ENCODE measurements at regions not wholly inside any gene's neighbourhood (a gene's known extent, or its start where the extent isn't known, plus 50 kb on each side); places are given as distances from the start of the nearest gene placed in this dataset.

DNA sequence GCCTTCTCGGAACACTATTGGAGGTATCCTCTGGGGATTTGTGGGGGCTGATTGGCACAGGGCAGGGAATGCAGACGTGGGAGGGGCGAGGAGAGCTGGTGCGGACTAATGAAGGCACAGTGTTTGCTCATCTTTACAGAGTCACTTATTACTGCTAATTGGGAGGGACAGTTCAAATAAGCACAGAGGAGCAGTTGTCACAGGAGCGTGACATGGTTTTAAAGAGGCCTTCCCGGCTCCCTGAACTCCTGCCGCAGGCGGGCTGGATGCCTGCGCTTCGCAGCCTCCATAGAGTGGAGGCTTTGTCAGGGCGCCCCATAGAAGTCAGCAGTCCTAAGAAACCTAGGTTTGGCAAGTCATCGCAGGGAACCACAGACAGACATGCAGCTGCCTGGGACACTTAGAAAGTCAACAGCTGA is 149.6 kb downstream of the LINC00237 start:
- TF ChIP-seq, protein P1, sequence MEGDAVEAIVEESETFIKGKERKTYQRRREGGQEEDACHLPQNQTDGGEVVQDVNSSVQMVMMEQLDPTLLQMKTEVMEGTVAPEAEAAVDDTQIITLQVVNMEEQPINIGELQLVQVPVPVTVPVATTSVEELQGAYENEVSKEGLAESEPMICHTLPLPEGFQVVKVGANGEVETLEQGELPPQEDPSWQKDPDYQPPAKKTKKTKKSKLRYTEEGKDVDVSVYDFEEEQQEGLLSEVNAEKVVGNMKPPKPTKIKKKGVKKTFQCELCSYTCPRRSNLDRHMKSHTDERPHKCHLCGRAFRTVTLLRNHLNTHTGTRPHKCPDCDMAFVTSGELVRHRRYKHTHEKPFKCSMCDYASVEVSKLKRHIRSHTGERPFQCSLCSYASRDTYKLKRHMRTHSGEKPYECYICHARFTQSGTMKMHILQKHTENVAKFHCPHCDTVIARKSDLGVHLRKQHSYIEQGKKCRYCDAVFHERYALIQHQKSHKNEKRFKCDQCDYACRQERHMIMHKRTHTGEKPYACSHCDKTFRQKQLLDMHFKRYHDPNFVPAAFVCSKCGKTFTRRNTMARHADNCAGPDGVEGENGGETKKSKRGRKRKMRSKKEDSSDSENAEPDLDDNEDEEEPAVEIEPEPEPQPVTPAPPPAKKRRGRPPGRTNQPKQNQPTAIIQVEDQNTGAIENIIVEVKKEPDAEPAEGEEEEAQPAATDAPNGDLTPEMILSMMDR (conservative IDR thresholded peaks at IDR 0.05): no peak
- no peak overlapping the region for H3K27ac ChIP-seq

DNA sequence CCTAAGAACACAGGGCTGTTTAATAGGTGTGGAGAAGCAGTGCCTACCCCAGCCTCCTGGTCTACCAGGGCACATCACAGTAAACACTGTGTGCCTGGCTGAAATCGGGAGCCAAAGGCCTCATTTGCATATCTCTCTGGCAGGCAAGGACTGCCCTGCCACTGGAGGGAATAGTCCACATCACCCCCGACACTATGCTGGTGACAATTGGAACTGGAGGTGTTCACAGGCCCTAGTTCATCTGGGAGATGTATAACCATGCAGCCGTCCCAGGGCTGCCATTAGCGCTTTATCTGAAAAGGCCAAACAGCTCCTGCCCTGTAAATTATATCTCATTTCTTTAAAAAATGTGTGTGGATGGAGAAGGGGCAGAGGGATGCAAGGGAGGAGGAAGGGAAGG is 150.3 kb downstream of the LINC00237 start:
- TF ChIP-seq, protein P1 (conservative IDR thresholded peaks at IDR 0.05): no peak

DNA sequence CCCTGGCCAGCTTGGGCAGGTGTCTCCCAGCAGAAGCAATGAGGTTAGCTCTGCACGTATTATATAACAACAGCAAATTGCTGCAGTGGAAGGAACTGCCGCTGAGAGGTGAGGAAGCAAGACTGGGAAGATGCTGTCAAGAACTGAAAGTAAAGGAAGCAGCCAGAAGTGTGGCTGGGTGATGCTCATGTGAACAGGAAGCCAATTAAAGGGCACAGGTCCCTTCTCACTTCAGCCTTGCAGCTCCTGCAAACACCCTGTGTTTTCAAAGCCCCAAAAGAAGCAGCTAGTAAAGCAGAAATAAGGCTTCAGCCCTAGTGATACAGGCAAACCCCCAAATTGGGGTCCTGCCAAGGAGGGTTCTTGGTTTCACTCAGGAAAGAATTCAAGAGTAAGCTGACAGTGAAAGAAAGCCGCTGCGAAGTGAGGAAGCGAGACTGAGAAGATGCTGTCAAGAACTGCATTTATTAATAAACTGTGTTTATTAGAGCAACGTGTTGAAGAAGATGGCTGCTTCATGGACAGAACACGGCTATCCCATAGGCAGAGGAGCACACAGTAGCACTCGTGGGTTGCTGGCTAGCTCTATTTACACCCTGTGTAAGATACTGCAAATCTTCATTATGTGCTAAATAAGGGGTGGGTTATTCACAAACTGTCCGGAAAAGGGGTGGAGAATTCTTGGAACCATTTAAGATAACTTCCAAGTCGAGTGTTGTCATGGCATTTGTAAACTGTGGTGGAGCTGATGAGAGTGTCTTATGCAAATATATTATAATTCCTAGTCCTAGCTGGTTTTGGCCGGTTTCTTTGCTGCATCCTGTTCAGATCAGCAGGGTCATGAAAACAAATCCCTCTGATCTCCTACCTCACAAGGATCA is 152.2 kb downstream of the LINC00237 start:
- TF ChIP-seq, protein P1 (conservative IDR thresholded peaks at IDR 0.05): no peak
- H3K27ac ChIP-seq: no peak overlapping the region

More for the DNA sequence above, 150.3 kb downstream of the LINC00237 start:
- no peak overlapping the region for H3K27ac ChIP-seq

DNA sequence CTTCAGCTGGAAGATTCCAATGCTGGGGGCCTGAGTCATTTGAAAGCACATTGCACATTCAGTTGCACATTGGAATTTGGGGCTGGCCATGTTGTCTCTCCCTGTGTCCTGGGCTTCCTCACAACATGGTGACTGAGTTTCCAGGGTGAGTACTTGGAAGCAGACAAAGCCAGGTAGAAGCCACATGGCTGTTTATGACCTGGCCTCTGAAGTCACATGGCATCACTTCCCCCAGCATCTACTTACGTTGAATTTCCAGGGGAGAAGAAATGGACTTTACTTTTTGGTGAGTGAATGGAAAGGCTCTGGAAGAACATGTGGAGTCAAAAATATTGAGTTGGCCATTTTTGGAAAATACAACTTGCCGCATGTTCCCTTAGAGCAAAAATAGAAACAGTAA is 155.5 kb downstream of the LINC00237 start:
- TF ChIP-seq, protein P1 (conservative IDR thresholded peaks at IDR 0.05): no peak

DNA sequence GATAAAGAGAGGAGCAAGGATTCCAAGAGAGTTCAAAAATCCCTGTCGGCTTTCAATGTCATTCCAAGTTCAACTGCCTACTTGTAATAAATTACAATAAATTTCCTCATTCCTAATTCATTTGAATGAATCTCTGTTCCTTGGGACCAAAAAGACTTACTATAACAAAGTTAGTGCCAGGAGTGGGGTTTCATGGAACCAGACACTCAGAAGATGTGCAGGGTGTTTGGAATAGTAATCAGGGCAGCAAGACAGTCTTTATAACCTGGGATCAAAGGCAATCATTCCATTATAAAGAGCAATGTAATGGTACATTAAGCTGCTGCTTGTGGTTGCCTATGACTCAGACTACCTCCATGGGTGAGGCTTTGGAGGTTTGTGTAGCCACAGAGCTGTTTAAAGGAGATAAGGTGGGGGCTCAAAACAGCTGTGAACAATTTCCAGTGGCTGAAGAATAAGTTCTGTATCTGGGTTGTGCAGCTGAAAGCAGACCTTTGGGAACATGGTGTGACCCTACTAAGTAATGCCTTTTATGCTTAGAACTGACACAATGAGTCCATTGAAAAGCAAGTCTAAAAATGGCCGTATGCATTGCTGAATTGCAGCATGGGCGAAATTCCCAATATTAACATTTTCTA is 159.9 kb downstream of the LINC00237 start:
- TF ChIP-seq, protein P1 (conservative IDR thresholded peaks at IDR 0.05): no peak
- no peak overlapping the region for H3K27ac ChIP-seq

More for the DNA sequence above, 155.5 kb downstream of the LINC00237 start:
- no peak overlapping the region for H3K27ac ChIP-seq

DNA sequence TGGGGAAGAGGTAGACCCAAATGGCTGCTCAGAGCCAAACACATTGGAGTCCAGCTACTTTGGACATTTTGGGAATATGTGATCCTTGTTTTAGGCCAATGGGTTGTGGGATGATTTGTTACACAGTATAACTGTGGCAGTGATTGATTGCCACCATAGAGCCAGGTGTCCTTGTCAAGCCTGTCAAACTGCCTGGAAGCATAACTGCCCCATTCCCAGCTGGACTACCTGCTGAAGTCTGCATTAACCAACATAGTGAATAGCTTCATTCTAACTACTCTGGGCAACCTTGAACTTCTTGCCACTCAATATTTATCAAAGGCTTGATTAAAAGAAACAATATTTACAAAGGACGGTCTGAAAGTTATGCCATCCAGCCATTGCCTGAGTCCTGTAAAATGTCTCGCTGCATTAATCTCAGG is 164.7 kb downstream of the LINC00237 start:
- peak overlapping the region; percentile 80 for H3K27ac ChIP-seq
- TF ChIP-seq, protein P1 (conservative IDR thresholded peaks at IDR 0.05): no peak

DNA sequence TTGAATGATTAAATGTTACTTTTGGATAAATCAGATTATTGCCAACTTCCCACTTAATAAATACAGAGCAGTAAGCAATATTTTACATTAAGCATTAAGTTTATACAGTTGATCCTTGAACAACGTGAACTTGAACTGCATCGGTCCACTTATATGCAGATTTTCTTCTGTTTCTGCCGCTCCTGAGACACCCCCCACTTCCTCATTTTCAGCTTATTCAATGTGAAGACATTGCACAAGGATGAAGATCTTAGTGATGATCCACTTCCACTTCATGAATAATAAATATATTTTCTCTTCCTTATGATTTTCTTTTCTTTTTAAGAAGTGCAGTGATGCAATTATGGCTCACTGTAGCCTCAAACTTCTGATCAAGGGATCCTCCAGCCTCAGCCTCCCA is 167.2 kb downstream of the LINC00237 start:
- no peak overlapping the region for H3K27ac ChIP-seq
- TF ChIP-seq, protein P1 (conservative IDR thresholded peaks at IDR 0.05): no peak
